ENCODE measurements at regions not wholly inside any gene's neighbourhood (a gene's known extent, or its start where the extent isn't known, plus 50 kb on each side); places are given as distances from the start of the nearest gene placed in this dataset.

- H3K27me3 ChIP-seq: no peaks in the 10 kb centered on the region
- H3K27ac ChIP-seq: no peak overlapping the region
- DNase-seq (ENCODE audit: low spot score): no peak
- H4K20me1 ChIP-seq (ENCODE audit: low read depth): no peaks in the 10 kb centered on the region
- no peak overlapping the region for H3K4me2 ChIP-seq
- no peak overlapping the region for H2AFZ ChIP-seq (replicated peaks)
- no peak overlapping the region for H3K9ac ChIP-seq
- no peaks in the 10 kb centered on the region for H3F3A ChIP-seq (ENCODE audit: low read depth)
- no peaks in the 10 kb centered on the region for H3K9me3 ChIP-seq (ENCODE audit: low read depth)
- no peak overlapping the region for H3K27ac Mint-ChIP-seq
- no peaks in the 10 kb centered on the region for H3K9me3 Mint-ChIP-seq
- H3K36me3 Mint-ChIP-seq: no peaks in the 10 kb centered on the region
- H3K36me3 ChIP-seq: no peaks in the 10 kb centered on the region
- no peak overlapping the region for H3K4me3 Mint-ChIP-seq
- TF ChIP-seq EZH2 (IDR thresholded peaks at IDR 0.05) (no peak), CTCF (IDR thresholded peaks at IDR 0.05) (no peak), EZH2phosphoT487 (IDR thresholded peaks at IDR 0.05) (no peak)
- H3K4me1 Mint-ChIP-seq: peaks cover 3% of the 10 kb centered on the region
- H3K4me1 ChIP-seq: no peaks in the 10 kb centered on the region
- H3K27me3 Mint-ChIP-seq (ENCODE audit: insufficient read depth, low read depth): peaks cover 3% of the 10 kb centered on the region
- H3K4me3 ChIP-seq: no peak overlapping the region
- H3K79me2 ChIP-seq (ENCODE audit: low read depth): no peaks in the 10 kb centered on the region
Measured at GRCh38 chr18:55753643-55754263, 165.8 kb upstream of the TCF4 start.

- no peak for DNase-seq (ENCODE audit: low spot score)
- Mint-ChIP-seq H3K9me3 (no peaks in the 10 kb centered on the region), H3K27me3 (ENCODE audit: insufficient read depth, low read depth) (peaks cover 3% of the 10 kb centered on the region), H3K36me3 (no peaks in the 10 kb centered on the region), H3K4me1 (peaks cover 3% of the 10 kb centered on the region), H3K4me3 (no peak overlapping the region), H3K27ac (no peak overlapping the region)
- no peaks in the 10 kb centered on the region for H3K9me3 ChIP-seq (ENCODE audit: low read depth)
- no peak for TF ChIP-seq CTCF (IDR thresholded peaks at IDR 0.05)
- no peak for TF ChIP-seq EZH2phosphoT487 (IDR thresholded peaks at IDR 0.05)
- TF ChIP-seq EZH2 (IDR thresholded peaks at IDR 0.05): no peak
- no peak overlapping the region for H3K27ac ChIP-seq
- no peaks in the 10 kb centered on the region for H3K27me3 ChIP-seq
- no peak overlapping the region for H3K4me2 ChIP-seq
- H3K9ac ChIP-seq: no peak overlapping the region
- no peak overlapping the region for H2AFZ ChIP-seq (replicated peaks)
- no peaks in the 10 kb centered on the region for H4K20me1 ChIP-seq (ENCODE audit: low read depth)
- no peaks in the 10 kb centered on the region for H3F3A ChIP-seq (ENCODE audit: low read depth)
- H3K4me3 ChIP-seq: no peak overlapping the region
- no peaks in the 10 kb centered on the region for H3K4me1 ChIP-seq
- H3K79me2 ChIP-seq (ENCODE audit: low read depth): no peaks in the 10 kb centered on the region
- no peaks in the 10 kb centered on the region for H3K36me3 ChIP-seq
Measured at GRCh38 chr18:55751476-55751875, 163.5 kb upstream of the TCF4 start.

GRCh38 chr18:55748227-55748738 is 160.3 kb upstream of the TCF4 start:
- Mint-ChIP-seq H3K4me3 (peak overlapping the region; percentile 19), H3K9me3 (no peaks in the 10 kb centered on the region), H3K27ac (no peak overlapping the region), H3K4me1 (no peaks in the 10 kb centered on the region), H3K27me3 (ENCODE audit: insufficient read depth, low read depth) (peaks cover 3% of the 10 kb centered on the region), H3K36me3 (no peaks in the 10 kb centered on the region)
- H3F3A ChIP-seq (ENCODE audit: low read depth): no peaks in the 10 kb centered on the region
- no peaks in the 10 kb centered on the region for H3K9me3 ChIP-seq (ENCODE audit: low read depth)
- H3K79me2 ChIP-seq (ENCODE audit: low read depth): no peaks in the 10 kb centered on the region
- TF ChIP-seq CTCF (IDR thresholded peaks at IDR 0.05) (no peak), EZH2 (IDR thresholded peaks at IDR 0.05) (no peak), EZH2phosphoT487 (IDR thresholded peaks at IDR 0.05) (no peak)
- peaks cover 26% of the 10 kb centered on the region for H3K4me1 ChIP-seq
- H2AFZ ChIP-seq (replicated peaks): no peak overlapping the region
- H3K4me3 ChIP-seq: no peak overlapping the region
- no peaks in the 10 kb centered on the region for H3K27me3 ChIP-seq
- no peak for DNase-seq (ENCODE audit: low spot score)
- H3K27ac ChIP-seq: no peak overlapping the region
- H3K9ac ChIP-seq: no peak overlapping the region
- H3K4me2 ChIP-seq: no peak overlapping the region
- H3K36me3 ChIP-seq: no peaks in the 10 kb centered on the region
- no peaks in the 10 kb centered on the region for H4K20me1 ChIP-seq (ENCODE audit: low read depth)
